Adrenal gland (tissue), 9 donors: ENCODE measurements at regions not wholly inside any gene's neighbourhood (a gene's known extent, or its start where the extent isn't known, plus 50 kb on each side); places are given as distances from the start of the nearest gene placed in this dataset.

Experiments used
- DNase-seq, 7 donors: peaks; one replicate each; pipeline ENCODE4 v3.0.0-alpha.2; 2019 to 2020
- H3K27ac ChIP-seq, 5 donors: fragments of 200-600 bp; sonication (generic) in 4 of 5; 1 replicate in 3 of 5; 2 replicates in 2 of 5; pipeline versions ENCODE4 v1.5.1 to v1.8.0; 2016 to 2020; ENCODE audit warnings: mild to moderate bottlenecking in 1 of 5
- H3K27me3 ChIP-seq: fragments of 200-600 bp; 2 replicates; pipeline ENCODE4 v1.8.0; 2021
- H3K36me3 ChIP-seq, 2 donors: fragments of 200-600 bp; replicated peaks in 1 of 2; 1 replicate in 1 of 2; 2 replicates in 1 of 2; pipeline versions ENCODE4 v1.5.1 to v1.8.0; 2018 to 2022
- H3K4me1 ChIP-seq, 2 donors: fragments of 200-600 bp; replicated peaks in 1 of 2; 1 replicate in 1 of 2; 2 replicates in 1 of 2; pipeline versions ENCODE4 v1.5.1 to v1.8.0; 2018 to 2021
- H3K4me3 ChIP-seq, 4 donors: fragments of 200-600 bp; sonication (generic) in 3 of 4; one replicate each; pipeline ENCODE4 v1.5.1; 2016 to 2018
- H3K9me3 ChIP-seq, 3 donors: fragments of 200-600 bp; sonication (generic) in 1 of 3; replicated peaks in 1 of 3; 1 replicate in 2 of 3; 2 replicates in 1 of 3; pipeline versions ENCODE4 v1.5.1 to v1.8.0; 2016 to 2021
- POLR2A ChIP-seq, 2 donors: fragments of 450-650 bp; IDR thresholded peaks; one replicate each; pipeline ENCODE4 v1.6.1; 2017; ENCODE audit warnings: antibody characterized with exemption in 2 of 2, mild to moderate bottlenecking in 2 of 2, moderate library complexity in 1 of 2
- WGBS, 4 donors: extraction: QIAGEN DNeasy Blood & Tissue Kit in 2 of 4; methylation state at CpG; one replicate each; pipeline versions ENCODE4 v1.1.5 to v1.1.7; 2013 to 2017; 5-methylcytosine and 5-hydroxymethylcytosine counted together
- intact Hi-C, 2 donors: fragments of 100-400 bp; cut with DNase I; formaldehyde crosslinking; loops; one replicate each; pipeline versions ENCODE4 v1.14.1 to v1.15.0; 2022 to 2023
- TF ChIP-seq, protein P1 (sequence below), 6 experiments: fragments of 450-650 bp in 4 of 6; fragments of 200-600 bp in 2 of 6; sonication (generic) in 1 of 6; IDR thresholded peaks; 1 replicate in 5 of 6; 2 replicates in 1 of 6; pipeline versions ENCODE4 v1.5.1 to v1.8.0; 2016 to 2021; ENCODE audit warnings: antibody characterized with exemption in 6 of 6, mild to moderate bottlenecking in 2 of 6, moderate library complexity in 1 of 6
- donor health status: healthy with polysubstance abuse.
- donor health status: Bipolar disorder and iron deficiency.
- donor health status: DM: yes; HTN: yes; CAD: no.
- donor health status: DM: no; HTN: no; CAD: no.
- donor health status: DM: no; HTN: no; CAD: no.

DNA sequence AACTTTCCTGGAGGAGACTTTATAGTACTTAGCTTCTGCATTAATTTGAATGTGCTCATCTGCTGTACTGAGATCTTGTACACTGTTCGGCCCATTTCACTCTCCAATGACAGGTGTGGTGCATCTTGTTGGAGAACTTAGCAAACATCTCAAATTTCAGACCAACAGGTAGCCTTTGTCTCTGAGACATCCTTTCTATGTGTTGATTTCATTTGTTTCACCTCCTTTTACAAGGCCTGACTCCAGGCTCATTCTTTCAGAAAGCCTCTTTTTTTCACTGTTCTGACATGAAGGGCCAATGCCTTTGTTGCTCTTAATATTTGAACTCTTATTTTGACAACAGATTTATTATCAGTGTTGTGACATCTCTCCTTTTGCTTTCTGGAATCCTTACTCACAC lies 271.8 kb upstream of the FANCL start:
- intact Hi-C loops, result no loop called here
- Histone ChIP-seq H3K4me1 (no peaks in the 10 kb centered on the region), H3K27me3 (no peaks in the 10 kb centered on the region), H3K27ac (no peak overlapping the region), H3K36me3 (no peaks in the 10 kb centered on the region), H3K9me3 (no peaks in the 10 kb centered on the region), H3K4me3 (no peak overlapping the region)
- WGBS, 4 donors, result 81 to 100% (median 87%) methylated on average over 1 of the region's 1 CpG
- no peak for DNase-seq
- TF ChIP-seq, protein P1, sequence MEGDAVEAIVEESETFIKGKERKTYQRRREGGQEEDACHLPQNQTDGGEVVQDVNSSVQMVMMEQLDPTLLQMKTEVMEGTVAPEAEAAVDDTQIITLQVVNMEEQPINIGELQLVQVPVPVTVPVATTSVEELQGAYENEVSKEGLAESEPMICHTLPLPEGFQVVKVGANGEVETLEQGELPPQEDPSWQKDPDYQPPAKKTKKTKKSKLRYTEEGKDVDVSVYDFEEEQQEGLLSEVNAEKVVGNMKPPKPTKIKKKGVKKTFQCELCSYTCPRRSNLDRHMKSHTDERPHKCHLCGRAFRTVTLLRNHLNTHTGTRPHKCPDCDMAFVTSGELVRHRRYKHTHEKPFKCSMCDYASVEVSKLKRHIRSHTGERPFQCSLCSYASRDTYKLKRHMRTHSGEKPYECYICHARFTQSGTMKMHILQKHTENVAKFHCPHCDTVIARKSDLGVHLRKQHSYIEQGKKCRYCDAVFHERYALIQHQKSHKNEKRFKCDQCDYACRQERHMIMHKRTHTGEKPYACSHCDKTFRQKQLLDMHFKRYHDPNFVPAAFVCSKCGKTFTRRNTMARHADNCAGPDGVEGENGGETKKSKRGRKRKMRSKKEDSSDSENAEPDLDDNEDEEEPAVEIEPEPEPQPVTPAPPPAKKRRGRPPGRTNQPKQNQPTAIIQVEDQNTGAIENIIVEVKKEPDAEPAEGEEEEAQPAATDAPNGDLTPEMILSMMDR (IDR thresholded peaks at IDR 0.05), result no peak
- no peak for TF ChIP-seq POLR2A (IDR thresholded peaks at IDR 0.05)

DNA sequence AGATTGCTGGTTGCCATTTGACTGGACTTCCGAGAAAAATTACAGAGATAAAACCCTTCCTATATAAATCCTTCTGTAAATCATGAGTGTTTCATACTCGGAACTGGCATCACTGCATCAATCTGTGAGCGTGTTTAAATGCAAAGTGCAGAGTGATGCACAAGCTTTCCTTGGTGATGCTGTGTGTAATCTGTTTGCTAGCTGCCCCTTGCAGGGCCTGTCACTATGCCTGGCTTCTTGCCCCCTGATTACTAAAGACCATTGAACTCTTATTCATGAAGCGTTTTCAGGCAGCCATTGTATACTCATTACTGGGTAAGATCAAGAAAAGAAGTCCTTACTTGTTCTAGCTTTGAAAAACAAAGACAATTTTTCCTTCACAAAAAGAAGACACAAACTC lies 266.9 kb upstream of the FANCL start:
- Histone ChIP-seq H3K9me3 (no peaks in the 10 kb centered on the region), H3K27me3 (no peaks in the 10 kb centered on the region), H3K4me3 (no peak overlapping the region), H3K36me3 (no peaks in the 10 kb centered on the region), H3K27ac (no peak overlapping the region), H3K4me1 (no peaks in the 10 kb centered on the region)
- no peak for DNase-seq
- intact Hi-C loops, result no loop called here
- 72 to 88% (median 86%) methylated on average over 4 of the region's 4 CpGs for WGBS, 4 donors
- TF ChIP-seq POLR2A (IDR thresholded peaks at IDR 0.05), result no peak
- TF ChIP-seq, protein P1 (IDR thresholded peaks at IDR 0.05), result no peak

DNA sequence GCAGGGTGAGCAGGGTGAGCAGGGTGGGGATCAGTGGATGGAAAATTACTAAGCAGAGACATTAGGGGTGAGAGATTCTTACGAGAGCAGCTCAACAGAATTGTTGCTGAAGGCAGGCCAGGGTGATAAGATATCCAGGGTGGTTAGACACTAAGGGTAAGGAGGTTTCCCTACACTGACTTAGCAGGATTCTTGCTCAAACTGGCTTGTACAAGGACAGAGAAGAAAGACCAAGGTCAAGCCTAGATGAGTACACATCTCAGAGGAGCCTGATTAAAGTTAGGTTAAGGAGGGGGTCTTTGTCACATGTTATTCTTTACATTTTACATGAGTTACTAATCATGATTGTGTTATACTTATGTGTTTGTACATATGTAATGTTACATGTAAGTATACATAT lies 262.8 kb upstream of the FANCL start:
- H3K27ac ChIP-seq, result no peak overlapping the region
- no peak for TF ChIP-seq POLR2A (IDR thresholded peaks at IDR 0.05)
- TF ChIP-seq, protein P1 (IDR thresholded peaks at IDR 0.05), result no peak
- no peaks in the 10 kb centered on the region for H3K36me3 ChIP-seq
- DNase-seq, result no peak
- intact Hi-C loops, result no loop called here
- no peaks in the 10 kb centered on the region for H3K9me3 ChIP-seq
- no peaks in the 10 kb centered on the region for H3K4me1 ChIP-seq
- no peak overlapping the region for H3K4me3 ChIP-seq
- H3K27me3 ChIP-seq, result no peaks in the 10 kb centered on the region
- 62 to 82% (median 66%) methylated on average over 1 of the region's 1 CpG for WGBS, 4 donors

DNA sequence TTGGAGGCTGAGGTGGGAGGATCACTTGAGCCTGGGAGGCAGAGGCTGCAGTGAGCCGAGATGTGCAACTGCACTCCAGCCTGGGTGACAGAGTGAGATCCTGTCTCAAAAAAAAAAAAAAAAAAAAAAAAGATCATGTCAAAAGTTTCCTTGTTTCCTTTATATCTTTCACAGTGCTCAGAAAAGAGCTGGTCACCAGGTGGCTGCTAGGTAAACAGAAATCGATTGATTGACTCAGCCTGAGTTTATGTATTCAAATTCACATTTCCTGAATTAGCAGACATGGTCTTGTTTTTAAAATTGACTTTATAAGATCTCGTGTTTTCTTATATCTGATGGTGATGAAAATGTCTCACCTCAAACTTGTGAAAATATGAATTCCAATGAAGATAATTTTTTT lies 261.8 kb upstream of the FANCL start:
- WGBS, 4 donors, result 77 to 88% (median 84%) methylated on average over 2 to 3 of the region's 3 CpGs
- intact Hi-C loops, result no loop called here

More for the DNA sequence above, 261.8 kb upstream of the FANCL start:
- TF ChIP-seq POLR2A (IDR thresholded peaks at IDR 0.05), result no peak
- TF ChIP-seq, protein P1 (IDR thresholded peaks at IDR 0.05), result no peak
- Histone ChIP-seq H3K4me3 (no peak overlapping the region), H3K27me3 (no peaks in the 10 kb centered on the region), H3K4me1 (no peaks in the 10 kb centered on the region), H3K36me3 (no peaks in the 10 kb centered on the region), H3K27ac (no peak overlapping the region), H3K9me3 (no peaks in the 10 kb centered on the region)
- DNase-seq, result no peak
